ENCODE measurements at regions not wholly inside any gene's neighbourhood (a gene's known extent, or its start where the extent isn't known, plus 50 kb on each side); places are given as distances from the start of the nearest gene placed in this dataset.

- no peak overlapping the region for H3K4me3 ChIP-seq (ENCODE audit: severe bottlenecking)
- H3K27me3 ChIP-seq (ENCODE audit: insufficient read depth, poor library complexity, severe bottlenecking): no peaks in the 10 kb centered on the region
- H3K36me3 ChIP-seq (ENCODE audit: low read depth): no peaks in the 10 kb centered on the region
- ATAC-seq (ENCODE audit: low read depth) (no peak), DNase-seq (ENCODE audit: low spot score) (no peak)
- H3K27ac ChIP-seq (ENCODE audit: poor library complexity, severe bottlenecking): no peak overlapping the region
- no peaks in the 10 kb centered on the region for H3K9me3 ChIP-seq (ENCODE audit: severe bottlenecking)
- TF ChIP-seq CTCF (IDR thresholded peaks at IDR 0.05; ENCODE audit: poor library complexity, severe bottlenecking): no peak
- H3K4me1 ChIP-seq (ENCODE audit: insufficient read depth, poor library complexity, severe bottlenecking): no peaks in the 10 kb centered on the region
Observed at GRCh38 chr1:101406681-101407080, 169.9 kb downstream of the S1PR1 start.

- Histone ChIP-seq H3K36me3 (ENCODE audit: low read depth) (no peaks in the 10 kb centered on the region), H3K27me3 (ENCODE audit: insufficient read depth, poor library complexity, severe bottlenecking) (peaks cover 5% of the 10 kb centered on the region), H3K27ac (ENCODE audit: poor library complexity, severe bottlenecking) (no peak overlapping the region), H3K9me3 (ENCODE audit: severe bottlenecking) (no peaks in the 10 kb centered on the region), H3K4me1 (ENCODE audit: insufficient read depth, poor library complexity, severe bottlenecking) (no peaks in the 10 kb centered on the region), H3K4me3 (ENCODE audit: severe bottlenecking) (no peak overlapping the region)
- no peak for ATAC-seq (ENCODE audit: low read depth)
- no peak for DNase-seq (ENCODE audit: low spot score)
- no peak for TF ChIP-seq CTCF (IDR thresholded peaks at IDR 0.05; ENCODE audit: poor library complexity, severe bottlenecking)
Observed at GRCh38 chr1:101407505-101408211, 170.8 kb downstream of the S1PR1 start.

- no peak for TF ChIP-seq CTCF (IDR thresholded peaks at IDR 0.05; ENCODE audit: poor library complexity, severe bottlenecking)
- no peak for ATAC-seq (ENCODE audit: low read depth)
Observed at GRCh38 chr1:101408212-101409042, 171.6 kb downstream of the S1PR1 start.

GRCh38 chr1:101409102-101409501 is 172.3 kb downstream of the S1PR1 start:
- ATAC-seq (ENCODE audit: low read depth) (no peak), DNase-seq (ENCODE audit: low spot score) (no peak)
- no peaks in the 10 kb centered on the region for H3K9me3 ChIP-seq (ENCODE audit: severe bottlenecking)
- H3K27ac ChIP-seq (ENCODE audit: poor library complexity, severe bottlenecking): no peak overlapping the region
- H3K36me3 ChIP-seq (ENCODE audit: low read depth): no peaks in the 10 kb centered on the region
- no peak overlapping the region for H3K4me3 ChIP-seq (ENCODE audit: severe bottlenecking)
- no peaks in the 10 kb centered on the region for H3K4me1 ChIP-seq (ENCODE audit: insufficient read depth, poor library complexity, severe bottlenecking)
- peaks cover 9% of the 10 kb centered on the region for H3K27me3 ChIP-seq (ENCODE audit: insufficient read depth, poor library complexity, severe bottlenecking)
- no peak for TF ChIP-seq CTCF (IDR thresholded peaks at IDR 0.05; ENCODE audit: poor library complexity, severe bottlenecking)

More at GRCh38 chr1:101408212-101409042, 171.6 kb downstream of the S1PR1 start:
- H3K27ac ChIP-seq (ENCODE audit: poor library complexity, severe bottlenecking): no peak overlapping the region
- DNase-seq (ENCODE audit: low spot score): no peak
- peaks cover 9% of the 10 kb centered on the region for H3K27me3 ChIP-seq (ENCODE audit: insufficient read depth, poor library complexity, severe bottlenecking)
- no peaks in the 10 kb centered on the region for H3K4me1 ChIP-seq (ENCODE audit: insufficient read depth, poor library complexity, severe bottlenecking)
- H3K9me3 ChIP-seq (ENCODE audit: severe bottlenecking): no peaks in the 10 kb centered on the region
- H3K36me3 ChIP-seq (ENCODE audit: low read depth): no peaks in the 10 kb centered on the region
- H3K4me3 ChIP-seq (ENCODE audit: severe bottlenecking): no peak overlapping the region
